H1 (cell line): ENCODE measurements at regions not wholly inside any gene's neighbourhood (a gene's known extent, or its start where the extent isn't known, plus 50 kb on each side); places are given as distances from the start of the nearest gene placed in this dataset.

Experiments
- CREB1 ChIP-seq: IDR thresholded peaks from 2 replicates; pipeline ENCODE4 v1.6.1; 2012; ENCODE audit warnings: inconsistent platforms
- EP300 ChIP-seq, 2 experiments: IDR thresholded peaks; 1 replicate in 1 of 2; 2 replicates in 1 of 2; pipeline ENCODE4 v1.6.1; 2011 to 2012; ENCODE audit warnings: low read depth in 2 of 2, low read length in 2 of 2, mild to moderate bottlenecking in 2 of 2, borderline replicate concordance in 1 of 2, inconsistent platforms in 1 of 2, moderate library complexity in 1 of 2
- KDM1A ChIP-seq: fragments of 200-600, 300-600 bp; sonication (generic); IDR thresholded peaks from 2 replicates; pipeline ENCODE4 v1.7.1; 2016; ENCODE audit warnings: mild to moderate bottlenecking, low read length, borderline replicate concordance
- RNF2 ChIP-seq: fragments of 200-900, 300-1000 bp; sonication (generic); IDR thresholded peaks from 2 replicates; pipeline ENCODE4 v1.7.1; 2016; ENCODE audit warnings: borderline replicate concordance, low read depth, mild to moderate bottlenecking, antibody characterized with exemption, low read length; ENCODE audit not compliant: poor library complexity, severe bottlenecking; ENCODE audit errors: missing control alignments
- RXRA ChIP-seq: IDR thresholded peaks from 2 replicates; pipeline ENCODE4 v1.6.1; 2011; ENCODE audit warnings: low read depth, mild to moderate bottlenecking, low read length, moderate library complexity; ENCODE audit not compliant: insufficient read depth
- SAP30 ChIP-seq: fragments of 300-600 bp; sonication (generic); IDR thresholded peaks from 2 replicates; pipeline ENCODE4 v1.7.1; 2012; ENCODE audit warnings: low read length, moderate library complexity, mild to moderate bottlenecking, inconsistent platforms; ENCODE audit not compliant: insufficient read depth, insufficient replicate concordance
- TF ChIP-seq, protein P1 (sequence below): fragments of 300-600 bp; sonication (generic); IDR thresholded peaks from 2 replicates; pipeline ENCODE4 v1.7.1; 2012; ENCODE audit warnings: low read length, moderate library complexity, mild to moderate bottlenecking, inconsistent platforms; ENCODE audit not compliant: insufficient replicate concordance
- TF ChIP-seq, protein P2 (sequence below): IDR thresholded peaks from 2 replicates; pipeline ENCODE4 v1.6.1; 2012; ENCODE audit warnings: low read length, inconsistent platforms

DNA sequence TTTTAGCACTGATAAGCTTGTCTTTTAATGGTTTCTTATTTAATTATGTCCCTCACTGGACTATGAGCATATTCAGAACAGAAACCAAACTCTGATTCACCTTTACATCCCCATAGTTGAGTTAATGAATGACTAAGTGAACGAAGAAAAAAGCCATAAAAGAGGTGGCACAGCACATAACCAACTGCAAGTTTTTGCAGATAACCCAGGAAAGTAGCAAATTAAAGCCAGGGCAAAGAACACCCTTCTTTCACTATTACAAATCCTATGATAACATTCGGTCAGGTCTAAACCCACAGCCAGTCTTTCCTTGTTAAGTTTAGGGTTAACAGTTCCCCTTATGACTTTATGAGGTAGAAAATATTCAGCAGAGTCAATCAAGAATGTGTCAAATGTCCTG, 102.7 kb downstream of the RIN2 start (continued):
- TF ChIP-seq, protein P1, sequence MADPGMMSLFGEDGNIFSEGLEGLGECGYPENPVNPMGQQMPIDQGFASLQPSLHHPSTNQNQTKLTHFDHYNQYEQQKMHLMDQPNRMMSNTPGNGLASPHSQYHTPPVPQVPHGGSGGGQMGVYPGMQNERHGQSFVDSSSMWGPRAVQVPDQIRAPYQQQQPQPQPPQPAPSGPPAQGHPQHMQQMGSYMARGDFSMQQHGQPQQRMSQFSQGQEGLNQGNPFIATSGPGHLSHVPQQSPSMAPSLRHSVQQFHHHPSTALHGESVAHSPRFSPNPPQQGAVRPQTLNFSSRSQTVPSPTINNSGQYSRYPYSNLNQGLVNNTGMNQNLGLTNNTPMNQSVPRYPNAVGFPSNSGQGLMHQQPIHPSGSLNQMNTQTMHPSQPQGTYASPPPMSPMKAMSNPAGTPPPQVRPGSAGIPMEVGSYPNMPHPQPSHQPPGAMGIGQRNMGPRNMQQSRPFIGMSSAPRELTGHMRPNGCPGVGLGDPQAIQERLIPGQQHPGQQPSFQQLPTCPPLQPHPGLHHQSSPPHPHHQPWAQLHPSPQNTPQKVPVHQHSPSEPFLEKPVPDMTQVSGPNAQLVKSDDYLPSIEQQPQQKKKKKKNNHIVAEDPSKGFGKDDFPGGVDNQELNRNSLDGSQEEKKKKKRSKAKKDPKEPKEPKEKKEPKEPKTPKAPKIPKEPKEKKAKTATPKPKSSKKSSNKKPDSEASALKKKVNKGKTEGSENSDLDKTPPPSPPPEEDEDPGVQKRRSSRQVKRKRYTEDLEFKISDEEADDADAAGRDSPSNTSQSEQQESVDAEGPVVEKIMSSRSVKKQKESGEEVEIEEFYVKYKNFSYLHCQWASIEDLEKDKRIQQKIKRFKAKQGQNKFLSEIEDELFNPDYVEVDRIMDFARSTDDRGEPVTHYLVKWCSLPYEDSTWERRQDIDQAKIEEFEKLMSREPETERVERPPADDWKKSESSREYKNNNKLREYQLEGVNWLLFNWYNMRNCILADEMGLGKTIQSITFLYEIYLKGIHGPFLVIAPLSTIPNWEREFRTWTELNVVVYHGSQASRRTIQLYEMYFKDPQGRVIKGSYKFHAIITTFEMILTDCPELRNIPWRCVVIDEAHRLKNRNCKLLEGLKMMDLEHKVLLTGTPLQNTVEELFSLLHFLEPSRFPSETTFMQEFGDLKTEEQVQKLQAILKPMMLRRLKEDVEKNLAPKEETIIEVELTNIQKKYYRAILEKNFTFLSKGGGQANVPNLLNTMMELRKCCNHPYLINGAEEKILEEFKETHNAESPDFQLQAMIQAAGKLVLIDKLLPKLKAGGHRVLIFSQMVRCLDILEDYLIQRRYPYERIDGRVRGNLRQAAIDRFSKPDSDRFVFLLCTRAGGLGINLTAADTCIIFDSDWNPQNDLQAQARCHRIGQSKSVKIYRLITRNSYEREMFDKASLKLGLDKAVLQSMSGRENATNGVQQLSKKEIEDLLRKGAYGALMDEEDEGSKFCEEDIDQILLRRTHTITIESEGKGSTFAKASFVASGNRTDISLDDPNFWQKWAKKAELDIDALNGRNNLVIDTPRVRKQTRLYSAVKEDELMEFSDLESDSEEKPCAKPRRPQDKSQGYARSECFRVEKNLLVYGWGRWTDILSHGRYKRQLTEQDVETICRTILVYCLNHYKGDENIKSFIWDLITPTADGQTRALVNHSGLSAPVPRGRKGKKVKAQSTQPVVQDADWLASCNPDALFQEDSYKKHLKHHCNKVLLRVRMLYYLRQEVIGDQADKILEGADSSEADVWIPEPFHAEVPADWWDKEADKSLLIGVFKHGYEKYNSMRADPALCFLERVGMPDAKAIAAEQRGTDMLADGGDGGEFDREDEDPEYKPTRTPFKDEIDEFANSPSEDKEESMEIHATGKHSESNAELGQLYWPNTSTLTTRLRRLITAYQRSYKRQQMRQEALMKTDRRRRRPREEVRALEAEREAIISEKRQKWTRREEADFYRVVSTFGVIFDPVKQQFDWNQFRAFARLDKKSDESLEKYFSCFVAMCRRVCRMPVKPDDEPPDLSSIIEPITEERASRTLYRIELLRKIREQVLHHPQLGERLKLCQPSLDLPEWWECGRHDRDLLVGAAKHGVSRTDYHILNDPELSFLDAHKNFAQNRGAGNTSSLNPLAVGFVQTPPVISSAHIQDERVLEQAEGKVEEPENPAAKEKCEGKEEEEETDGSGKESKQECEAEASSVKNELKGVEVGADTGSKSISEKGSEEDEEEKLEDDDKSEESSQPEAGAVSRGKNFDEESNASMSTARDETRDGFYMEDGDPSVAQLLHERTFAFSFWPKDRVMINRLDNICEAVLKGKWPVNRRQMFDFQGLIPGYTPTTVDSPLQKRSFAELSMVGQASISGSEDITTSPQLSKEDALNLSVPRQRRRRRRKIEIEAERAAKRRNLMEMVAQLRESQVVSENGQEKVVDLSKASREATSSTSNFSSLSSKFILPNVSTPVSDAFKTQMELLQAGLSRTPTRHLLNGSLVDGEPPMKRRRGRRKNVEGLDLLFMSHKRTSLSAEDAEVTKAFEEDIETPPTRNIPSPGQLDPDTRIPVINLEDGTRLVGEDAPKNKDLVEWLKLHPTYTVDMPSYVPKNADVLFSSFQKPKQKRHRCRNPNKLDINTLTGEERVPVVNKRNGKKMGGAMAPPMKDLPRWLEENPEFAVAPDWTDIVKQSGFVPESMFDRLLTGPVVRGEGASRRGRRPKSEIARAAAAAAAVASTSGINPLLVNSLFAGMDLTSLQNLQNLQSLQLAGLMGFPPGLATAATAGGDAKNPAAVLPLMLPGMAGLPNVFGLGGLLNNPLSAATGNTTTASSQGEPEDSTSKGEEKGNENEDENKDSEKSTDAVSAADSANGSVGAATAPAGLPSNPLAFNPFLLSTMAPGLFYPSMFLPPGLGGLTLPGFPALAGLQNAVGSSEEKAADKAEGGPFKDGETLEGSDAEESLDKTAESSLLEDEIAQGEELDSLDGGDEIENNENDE = no peak
- TF ChIP-seq, protein P2, sequence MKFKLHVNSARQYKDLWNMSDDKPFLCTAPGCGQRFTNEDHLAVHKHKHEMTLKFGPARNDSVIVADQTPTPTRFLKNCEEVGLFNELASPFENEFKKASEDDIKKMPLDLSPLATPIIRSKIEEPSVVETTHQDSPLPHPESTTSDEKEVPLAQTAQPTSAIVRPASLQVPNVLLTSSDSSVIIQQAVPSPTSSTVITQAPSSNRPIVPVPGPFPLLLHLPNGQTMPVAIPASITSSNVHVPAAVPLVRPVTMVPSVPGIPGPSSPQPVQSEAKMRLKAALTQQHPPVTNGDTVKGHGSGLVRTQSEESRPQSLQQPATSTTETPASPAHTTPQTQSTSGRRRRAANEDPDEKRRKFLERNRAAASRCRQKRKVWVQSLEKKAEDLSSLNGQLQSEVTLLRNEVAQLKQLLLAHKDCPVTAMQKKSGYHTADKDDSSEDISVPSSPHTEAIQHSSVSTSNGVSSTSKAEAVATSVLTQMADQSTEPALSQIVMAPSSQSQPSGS = no peak
- TF ChIP-seq RNF2 (no peak), SAP30 (no peak), EP300 (IDR thresholded peaks at IDR 0.05; ENCODE audit: borderline replicate concordance in 1 of 2, low read depth in 2 of 2, low read length in 2 of 2) (no peak), RXRA (no peak), CREB1 (no peak), KDM1A (no peak)
